Activated naive CD8-positive, alpha-beta T cell treated with anti-CD3 and anti-CD28 coated beads, Interleukin-2, amount 10 ng/mL, durations not matched to agents 7 days and 5 days (primary cell): ENCODE measurements at regions not wholly inside any gene's neighbourhood (a gene's known extent, or its start where the extent isn't known, plus 50 kb on each side); places are given as distances from the start of the nearest gene placed in this dataset.
A peak's percentile ranks its signal among the peaks of the same experiment; 100 is the strongest.
"Not testable (repeated sequence)": the region's sequence is repeated elsewhere in the genome, so short reads cannot be mapped to it uniquely, and the experiment has no call there.

ENCODE experiments used
- ATAC-seq: fragments of 150-1000 bp; cut with Tn5 transposase; one replicate; pipeline ENCODE4 v1.10.0; 2021; ENCODE audit warnings: low read depth, moderate library complexity
- POLR2A ChIA-PET: fragments of 350-600 bp; sonication (Branson Sonifier 250); formaldehyde crosslinking; loops from one replicate; lab custom pipeline; 2021; ENCODE audit warnings: antibody characterized with exemption; lab: Charles Lee
- DNase-seq: peaks from one replicate; pipeline ENCODE4 v3.0.0; 2021
- H3K27ac Mint-ChIP-seq: one replicate; pipeline ENCODE4 v1.8.0; 2022; ENCODE audit warnings: mild to moderate bottlenecking, mixed read lengths
- H3K27me3 Mint-ChIP-seq: one replicate; pipeline ENCODE4 v1.8.0; 2022; ENCODE audit warnings: mild to moderate bottlenecking, moderate library complexity, mixed read lengths
- H3K36me3 Mint-ChIP-seq: one replicate; pipeline ENCODE4 v1.8.0; 2021; ENCODE audit warnings: mild to moderate bottlenecking, mixed read lengths
- H3K4me1 Mint-ChIP-seq: one replicate; pipeline ENCODE4 v1.8.0; 2021; ENCODE audit warnings: mixed read lengths
- H3K4me3 Mint-ChIP-seq: one replicate; pipeline ENCODE4 v1.8.0; 2022; ENCODE audit warnings: mild to moderate bottlenecking, moderate library complexity, mixed read lengths
- H3K9me3 Mint-ChIP-seq: one replicate; pipeline ENCODE4 v1.8.0; 2021; ENCODE audit warnings: mixed read lengths

DNA sequence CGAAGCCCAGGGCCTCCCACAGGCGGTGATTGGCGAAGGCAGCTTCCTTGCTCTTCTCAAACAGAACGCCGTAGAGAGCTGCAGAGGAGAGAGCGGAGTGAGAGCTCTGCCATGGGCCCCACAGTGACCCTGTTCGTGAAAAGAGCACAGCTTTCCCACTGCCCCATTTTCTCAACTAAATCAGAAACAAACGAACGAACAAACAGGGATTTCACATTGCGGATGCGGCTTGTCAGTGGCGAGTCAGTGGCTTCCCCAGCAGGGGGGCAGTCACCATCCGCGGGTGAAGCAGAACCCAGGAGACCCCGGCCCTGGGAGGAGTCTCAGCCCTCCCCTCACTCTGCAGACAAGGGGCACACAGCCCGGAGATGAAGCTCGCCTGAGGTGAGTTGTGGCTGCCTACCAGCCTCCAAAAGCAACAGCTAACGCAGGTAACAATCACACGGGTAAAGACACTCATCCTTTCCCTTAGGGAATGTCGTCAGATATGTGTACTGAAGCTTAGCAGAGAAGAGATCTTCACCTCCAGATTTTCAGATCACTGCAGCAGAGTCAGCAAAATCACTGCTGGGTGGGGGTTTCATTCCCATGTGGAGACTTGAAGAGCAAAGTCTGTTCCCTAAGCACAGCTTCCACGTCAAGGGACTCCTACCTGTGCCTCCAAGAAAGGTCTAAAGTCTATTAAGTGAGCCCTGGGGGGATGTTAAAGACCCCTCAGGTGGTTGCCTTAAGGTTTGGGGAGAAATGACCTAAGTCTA is 51.2 kb upstream of the GPR31 start:
- Mint-ChIP-seq H3K9me3 (no peaks in the 10 kb centered on the region), H3K27me3 (peaks cover 3% of the 10 kb centered on the region)
- no peak for ATAC-seq

DNA sequence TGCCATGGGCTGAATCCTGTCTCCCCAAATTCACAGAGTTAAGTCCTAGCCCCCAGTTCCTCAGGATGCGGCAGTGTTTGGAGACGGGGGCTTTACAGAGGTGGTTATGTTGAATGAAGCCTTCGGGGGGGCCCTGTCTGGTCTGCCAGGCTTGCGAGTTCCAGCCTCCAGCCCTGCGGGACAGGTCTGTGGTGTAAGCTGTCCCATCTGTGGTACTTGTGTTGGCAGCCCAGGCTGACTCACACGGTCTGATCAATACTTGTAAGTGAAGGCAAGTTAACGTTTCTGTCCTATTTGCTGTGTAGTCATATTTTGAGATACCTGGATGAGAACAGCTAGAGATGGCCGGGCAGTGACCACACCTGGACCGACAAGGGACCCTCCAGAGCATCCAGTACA is 51.8 kb upstream of the GPR31 start:
- Mint-ChIP-seq H3K4me3 (no peak overlapping the region), H3K27me3 (peaks cover 3% of the 10 kb centered on the region), H3K4me1 (no peaks in the 10 kb centered on the region), H3K36me3 (no peaks in the 10 kb centered on the region), H3K9me3 (no peaks in the 10 kb centered on the region), H3K27ac (no peak overlapping the region)
- DNase-seq (no peak), ATAC-seq (no peak)
- POLR2A ChIA-PET = no interaction called here

More for the DNA sequence above, 51.2 kb upstream of the GPR31 start:
- no peaks in the 10 kb centered on the region for H3K36me3 Mint-ChIP-seq
- no peaks in the 10 kb centered on the region for H3K4me1 Mint-ChIP-seq
- POLR2A ChIA-PET = no interaction called here
- no peak for DNase-seq
- no peak overlapping the region for H3K27ac Mint-ChIP-seq
- no peak overlapping the region for H3K4me3 Mint-ChIP-seq

DNA sequence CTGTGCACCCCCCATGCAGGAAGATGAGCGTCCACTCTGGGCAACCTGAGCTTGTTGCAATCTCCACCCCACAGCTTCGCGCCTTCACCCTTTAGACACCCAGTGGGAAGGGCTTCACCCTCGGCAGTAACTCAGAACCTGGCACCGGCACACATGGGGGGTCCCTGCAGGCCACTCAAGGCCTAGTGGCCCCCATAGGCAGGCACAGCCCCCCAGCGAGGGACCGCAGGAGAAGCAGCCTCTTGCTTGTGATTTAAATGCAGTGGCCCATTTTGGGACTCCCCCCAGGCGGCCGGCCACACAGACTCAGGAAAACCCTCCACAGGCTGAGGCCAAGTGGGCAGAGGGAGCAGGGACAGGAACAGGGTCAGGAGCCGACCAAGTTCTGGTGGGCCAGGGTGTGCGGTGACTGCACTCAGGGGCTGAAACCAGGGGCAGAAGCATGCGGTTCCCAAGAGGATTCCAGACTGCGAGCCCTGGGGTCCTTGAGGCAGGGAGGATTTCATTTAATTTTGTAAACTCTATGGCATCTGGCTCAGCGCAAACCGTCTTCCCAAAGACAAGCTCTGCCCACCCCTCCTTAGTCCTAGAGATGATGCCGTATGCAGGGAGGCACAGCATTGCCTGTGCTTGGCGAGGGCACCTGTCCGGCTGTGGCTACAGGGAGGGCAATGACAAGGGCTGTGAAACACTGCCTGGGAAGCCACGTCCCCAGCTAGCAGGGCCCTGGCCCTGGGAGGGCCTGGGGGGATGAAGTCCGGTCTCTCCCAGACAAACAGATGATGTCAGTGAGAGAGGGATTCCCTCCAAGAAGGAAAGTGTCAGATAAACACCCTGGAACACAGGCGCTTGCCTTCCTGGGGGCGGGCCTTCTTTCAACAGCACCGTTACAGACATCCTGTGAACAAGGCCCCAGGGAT is 52.9 kb upstream of the GPR31 start:
- Mint-ChIP-seq H3K27me3 (peaks cover 2% of the 10 kb centered on the region), H3K27ac (no peak overlapping the region), H3K36me3 (no peaks in the 10 kb centered on the region), H3K4me3 (no peak overlapping the region), H3K9me3 (no peaks in the 10 kb centered on the region), H3K4me1 (no peaks in the 10 kb centered on the region)
- no peak for ATAC-seq
- POLR2A ChIA-PET = no interaction called here
- no peak for DNase-seq

DNA sequence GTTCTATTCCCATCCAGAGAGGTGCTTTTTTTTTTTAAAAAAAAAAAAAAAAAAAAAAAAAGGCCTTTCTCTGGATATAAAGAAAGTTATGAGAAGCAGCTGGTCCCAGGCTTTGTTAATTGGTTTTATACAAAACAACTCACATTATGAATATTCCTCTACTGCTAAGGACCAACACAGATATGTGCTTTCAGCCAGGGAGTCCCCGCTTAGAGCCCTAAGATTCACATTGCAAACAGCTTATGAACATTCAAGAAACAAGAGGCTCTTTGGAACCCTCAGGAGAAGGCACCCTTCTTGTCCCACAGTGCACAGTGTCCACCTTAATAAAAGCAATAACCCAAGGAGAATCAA is 53.5 kb upstream of the GPR31 start:
- no peaks in the 10 kb centered on the region for H3K36me3 Mint-ChIP-seq
- no peak for ATAC-seq

DNA sequence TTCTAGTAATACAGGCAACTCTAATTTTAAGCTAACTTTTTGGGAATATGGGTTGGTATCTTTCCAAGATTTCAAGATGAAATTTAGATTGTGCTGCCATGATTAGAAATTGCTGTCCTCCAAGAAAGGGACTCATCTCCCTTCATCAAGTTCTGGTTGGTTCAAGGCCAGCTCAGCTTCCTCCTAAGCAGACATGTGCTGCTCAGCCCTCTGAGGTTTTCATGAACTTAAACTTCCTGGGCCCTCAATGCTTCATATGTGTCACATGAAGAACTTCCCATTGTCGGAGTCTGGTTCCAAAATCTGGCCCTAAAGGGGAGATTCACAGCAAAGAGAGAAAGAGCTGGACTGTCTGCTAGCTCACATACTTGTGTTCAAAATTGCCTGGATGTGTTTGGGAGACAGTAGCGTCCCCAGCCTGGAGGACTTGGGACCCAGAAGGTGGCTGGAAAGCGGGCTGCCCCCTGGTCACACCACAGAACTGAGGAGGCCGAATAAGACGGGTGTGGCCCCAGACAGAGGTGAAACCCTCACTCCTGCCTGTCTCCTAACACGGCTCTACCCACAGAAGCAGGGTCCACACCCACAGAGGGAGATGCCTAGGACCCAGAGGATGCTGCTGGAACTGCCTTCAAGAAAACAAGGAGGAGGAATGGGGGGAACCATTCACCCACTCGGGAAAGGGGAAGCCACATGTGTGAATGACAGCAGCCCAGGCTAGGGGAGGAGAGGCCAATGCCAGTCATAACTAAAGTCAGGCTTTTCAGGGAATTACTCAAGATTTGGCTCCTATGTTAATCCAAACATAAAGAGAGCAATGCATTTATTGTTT is 54.3 kb upstream of the GPR31 start:
- POLR2A ChIA-PET = no interaction called here
- DNase-seq (no peak), ATAC-seq (no peak)
- Mint-ChIP-seq H3K27me3 (peaks cover 2% of the 10 kb centered on the region), H3K9me3 (no peaks in the 10 kb centered on the region), H3K36me3 (no peaks in the 10 kb centered on the region), H3K27ac (no peak overlapping the region), H3K4me1 (no peaks in the 10 kb centered on the region), H3K4me3 (no peak overlapping the region)

More for the DNA sequence above, 53.5 kb upstream of the GPR31 start:
- Mint-ChIP-seq H3K4me1 (no peaks in the 10 kb centered on the region), H3K27ac (no peak overlapping the region), H3K4me3 (no peak overlapping the region), H3K27me3 (peaks cover 2% of the 10 kb centered on the region), H3K9me3 (no peaks in the 10 kb centered on the region)
- DNase-seq = no peak
- POLR2A ChIA-PET = no interaction called here

DNA sequence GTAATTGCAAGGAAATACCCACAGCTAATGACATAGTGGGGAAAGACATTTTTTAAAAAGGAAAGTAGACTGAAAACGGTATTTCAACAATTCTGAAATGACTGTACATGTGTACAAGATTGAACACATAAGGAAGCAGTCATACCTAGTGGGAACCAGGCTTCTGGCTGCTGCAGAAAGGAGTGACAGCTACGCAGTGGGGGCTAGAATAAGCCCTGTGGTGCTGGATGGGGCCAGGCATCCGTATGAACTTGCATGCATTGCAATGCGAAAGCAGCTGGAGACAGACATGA is 54.9 kb upstream of the GPR31 start:
- Mint-ChIP-seq H3K27me3 (peaks cover 2% of the 10 kb centered on the region), H3K9me3 (no peaks in the 10 kb centered on the region), H3K27ac (no peak overlapping the region), H3K4me1 (no peaks in the 10 kb centered on the region), H3K36me3 (no peaks in the 10 kb centered on the region), H3K4me3 (no peak overlapping the region)
- ATAC-seq (no peak), DNase-seq (no peak)
- POLR2A ChIA-PET = no interaction called here

DNA sequence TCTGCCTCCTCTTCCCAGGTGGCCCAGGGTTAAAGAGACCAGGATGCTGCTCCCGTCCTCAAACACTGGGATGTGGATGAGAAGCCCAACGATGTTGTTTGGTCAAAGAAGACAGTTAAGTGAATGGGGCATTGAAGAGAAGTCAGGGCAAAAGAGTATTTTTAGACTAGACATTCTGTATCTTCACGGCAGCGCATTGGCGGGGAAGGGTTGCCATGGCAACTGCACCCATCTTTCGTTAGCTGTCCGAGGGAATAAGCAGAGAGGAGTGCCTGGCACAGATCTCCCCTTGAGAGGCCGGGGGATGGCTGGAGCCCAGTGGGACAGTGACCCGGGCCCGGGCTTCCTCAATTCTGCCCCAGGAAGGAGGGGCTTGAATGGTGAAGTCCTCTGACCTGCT is 56.4 kb upstream of the GPR31 start:
- Mint-ChIP-seq H3K4me3 (no peak overlapping the region), H3K27me3 (peaks cover 2% of the 10 kb centered on the region), H3K36me3 (no peaks in the 10 kb centered on the region), H3K9me3 (no peaks in the 10 kb centered on the region), H3K4me1 (peaks cover 3% of the 10 kb centered on the region), H3K27ac (no peak overlapping the region)
- no peak for DNase-seq
- no peak for ATAC-seq
- POLR2A ChIA-PET = no interaction called here

DNA sequence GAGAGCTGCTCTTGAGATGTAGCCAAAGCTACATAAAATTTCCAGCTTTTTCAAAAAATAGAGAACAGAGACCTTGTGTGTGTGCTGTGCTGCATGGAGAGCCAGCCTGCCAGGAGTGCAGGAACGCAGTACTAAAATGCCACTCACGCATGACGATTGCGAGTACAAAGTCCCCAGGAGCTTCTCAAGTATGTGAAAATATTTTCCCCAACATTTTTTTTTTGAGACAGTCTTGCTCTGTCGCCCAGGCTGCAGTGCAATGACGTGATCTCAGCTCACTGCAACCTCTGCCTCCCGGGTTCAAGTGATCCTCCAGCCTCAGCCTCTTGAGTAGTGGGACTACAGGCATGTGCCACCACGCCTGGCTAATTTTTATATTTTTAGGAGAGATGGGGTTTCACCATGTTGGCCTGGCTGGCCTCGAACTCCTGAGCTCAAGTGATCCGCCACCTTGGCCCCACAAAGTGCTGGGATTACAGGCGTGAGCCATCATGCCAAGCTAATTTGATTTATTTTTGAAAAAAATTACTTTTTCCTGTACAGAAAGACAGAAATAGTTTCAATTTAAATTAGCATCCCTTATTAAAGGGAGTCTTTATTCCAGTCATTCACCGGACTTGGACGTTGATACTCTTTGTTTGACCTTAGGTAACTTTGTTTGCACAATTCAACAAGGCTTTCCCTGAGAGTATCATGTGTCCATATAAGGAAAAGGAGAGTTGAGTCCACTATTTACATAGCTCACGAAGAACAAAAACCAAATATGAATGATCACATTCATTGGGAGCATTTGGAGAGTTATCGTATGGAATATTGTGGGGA is 57.9 kb upstream of the GPR31 start:
- H3K27ac Mint-ChIP-seq, H3K9me3 Mint-ChIP-seq, POLR2A ChIA-PET, H3K27me3 Mint-ChIP-seq, H3K36me3 Mint-ChIP-seq, ATAC-seq, H3K4me3 Mint-ChIP-seq, H3K4me1 Mint-ChIP-seq, DNase-seq: not testable (repeated sequence)

DNA sequence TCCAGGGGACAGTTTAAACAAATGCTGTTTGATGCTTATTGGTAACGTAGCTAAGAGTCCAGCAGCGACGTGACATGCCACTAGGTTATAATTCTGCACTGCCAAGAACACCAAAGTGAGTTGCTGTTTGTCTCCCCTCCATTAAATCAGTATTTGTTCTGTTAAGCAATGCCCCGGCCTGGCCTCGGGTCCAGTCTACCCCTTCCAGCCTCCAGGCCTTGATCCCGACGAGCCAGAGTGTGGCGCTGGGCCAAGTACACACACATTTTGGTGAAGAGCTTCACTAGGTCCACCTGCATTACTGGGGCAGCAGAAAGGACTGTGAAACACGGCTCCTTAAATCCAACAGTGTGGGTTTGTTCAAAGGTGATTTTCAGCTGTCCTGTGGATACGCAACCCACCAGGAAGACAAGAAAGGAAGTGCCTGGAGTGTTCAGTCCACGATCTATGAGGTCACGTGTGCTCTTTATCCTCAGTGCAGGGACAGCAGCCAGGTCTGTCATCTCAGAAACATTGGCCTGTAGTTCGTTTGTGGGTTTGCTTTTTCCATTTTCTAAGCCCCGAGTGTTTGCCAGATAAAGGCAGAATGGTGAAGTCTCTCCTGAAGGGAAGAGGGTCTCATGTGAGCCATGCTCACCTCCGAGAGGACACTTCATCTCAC is 58.7 kb upstream of the GPR31 start:
- H3K4me1 Mint-ChIP-seq, DNase-seq, POLR2A ChIA-PET, H3K9me3 Mint-ChIP-seq, H3K36me3 Mint-ChIP-seq, H3K27me3 Mint-ChIP-seq, ATAC-seq, H3K27ac Mint-ChIP-seq, H3K4me3 Mint-ChIP-seq: not testable (repeated sequence)

DNA sequence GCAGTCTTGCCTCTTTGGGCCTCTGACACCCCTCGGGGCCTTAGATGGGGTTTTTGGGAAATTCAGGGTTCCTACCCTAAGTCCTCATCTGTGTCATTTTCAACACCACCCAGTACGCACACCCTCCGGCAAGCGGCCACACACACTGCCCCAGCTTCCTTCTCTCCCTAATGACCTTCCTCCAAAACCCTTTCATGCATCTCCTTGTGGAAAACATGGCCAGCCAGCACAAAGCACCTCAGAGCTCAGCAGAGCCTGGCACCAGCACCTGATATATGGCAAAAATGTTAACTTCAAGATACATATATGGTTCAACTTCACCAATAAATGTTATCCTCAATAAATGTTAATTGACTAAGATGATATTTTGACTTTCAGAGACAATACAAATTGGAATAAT is 59.3 kb upstream of the GPR31 start:
- H3K27ac Mint-ChIP-seq, POLR2A ChIA-PET, ATAC-seq: not testable (repeated sequence)

DNA sequence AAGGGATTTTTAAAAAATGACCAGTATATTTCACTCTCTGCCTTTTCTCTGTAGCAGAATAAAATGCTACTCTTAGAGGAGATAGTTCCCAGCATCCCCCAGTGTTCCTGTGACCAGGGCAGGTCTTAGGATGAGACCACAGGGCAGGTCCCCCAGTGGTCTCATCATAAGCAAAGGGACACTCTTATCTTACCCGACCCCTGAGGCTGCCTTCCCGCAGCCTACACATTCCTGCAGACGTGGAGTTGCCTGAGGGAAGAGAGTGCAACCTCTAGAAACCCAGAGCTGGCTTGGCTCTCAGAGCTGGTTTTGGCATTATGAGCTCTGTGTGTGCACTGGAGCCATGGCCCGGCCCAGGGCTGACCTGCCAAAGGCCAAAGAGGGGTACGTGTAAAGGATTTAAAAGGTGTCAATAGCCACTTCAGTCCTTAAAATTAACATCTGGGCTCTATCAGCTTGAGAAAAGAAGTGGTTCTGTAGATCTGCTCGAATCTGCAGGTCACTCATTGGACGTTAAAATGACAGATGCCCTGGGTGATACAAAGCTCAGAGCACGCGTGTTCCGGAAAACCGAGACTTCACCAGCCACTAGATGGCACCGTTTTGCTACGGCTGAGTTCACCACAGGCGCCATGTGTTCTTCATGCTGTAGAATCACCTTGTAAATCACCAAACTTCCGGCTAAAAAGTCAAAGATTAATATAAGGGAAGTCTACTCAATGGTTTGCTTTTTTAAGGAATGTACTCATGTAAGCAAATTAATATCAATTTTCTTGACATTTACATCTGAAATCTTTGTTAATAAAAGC is 60.4 kb upstream of the GPR31 start:
- ATAC-seq = peak; percentile 75

More for the DNA sequence above, 59.3 kb upstream of the GPR31 start:
- not testable (repeated sequence) for H3K27me3 Mint-ChIP-seq, H3K4me3 Mint-ChIP-seq, H3K36me3 Mint-ChIP-seq, H3K9me3 Mint-ChIP-seq, H3K4me1 Mint-ChIP-seq, DNase-seq

DNA sequence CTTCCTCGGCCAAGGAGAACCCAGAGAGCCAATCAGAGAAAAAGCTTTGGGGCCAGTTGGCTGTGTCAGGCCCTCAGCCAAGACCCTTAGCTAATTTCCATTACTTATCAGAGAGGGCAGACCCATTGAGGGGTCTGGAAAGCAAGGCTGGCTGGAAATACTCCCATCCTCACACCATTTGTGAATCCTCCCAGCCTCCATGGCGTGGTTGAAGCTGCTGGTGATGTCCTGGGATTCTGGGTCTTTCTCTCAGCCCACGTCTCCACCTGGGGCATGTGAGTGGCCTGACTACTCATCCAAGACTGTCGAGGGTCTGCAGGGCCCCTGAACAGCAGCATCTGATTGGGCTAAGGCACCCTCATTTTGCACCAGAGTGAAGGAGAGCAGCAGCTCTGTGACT is 61.3 kb upstream of the GPR31 start:
- H3K27me3 Mint-ChIP-seq, H3K4me3 Mint-ChIP-seq, DNase-seq, H3K27ac Mint-ChIP-seq, H3K9me3 Mint-ChIP-seq, ATAC-seq, H3K4me1 Mint-ChIP-seq, POLR2A ChIA-PET, H3K36me3 Mint-ChIP-seq: not testable (repeated sequence)

More for the DNA sequence above, 60.4 kb upstream of the GPR31 start:
- H3K9me3 Mint-ChIP-seq, DNase-seq, H3K36me3 Mint-ChIP-seq, H3K4me1 Mint-ChIP-seq, H3K27me3 Mint-ChIP-seq, POLR2A ChIA-PET, H3K4me3 Mint-ChIP-seq, H3K27ac Mint-ChIP-seq: not testable (repeated sequence)
